ENCODE measurements at regions not wholly inside any gene's neighbourhood (a gene's known extent, or its start where the extent isn't known, plus 50 kb on each side); places are given as distances from the start of the nearest gene placed in this dataset.

- Histone ChIP-seq H3K4me3 (no peak overlapping the region), H3K9me3 (no peaks in the 10 kb centered on the region), H3K4me1 (no peaks in the 10 kb centered on the region), H3K36me3 (no peaks in the 10 kb centered on the region), H3K27ac (no peak overlapping the region), H3K27me3 (no peaks in the 10 kb centered on the region)
- no peak for DNase-seq
- TF ChIP-seq CTCF (IDR thresholded peaks at IDR 0.05) (no peak), POLR2A (IDR thresholded peaks at IDR 0.05) (no peak)
- intact Hi-C loops (cut with DNase I; ENCODE audit: low total_unique reads) = no loop called here
Measured at GRCh38 chr2:34737146-34737545, 1138.0 kb upstream of the FAM98A start.

GRCh38 chr2:34736482-34736881 is 1137.4 kb upstream of the FAM98A start:
- H3K27me3 ChIP-seq = no peaks in the 10 kb centered on the region
- H3K9me3 ChIP-seq = no peaks in the 10 kb centered on the region
- intact Hi-C loops (cut with DNase I; ENCODE audit: low total_unique reads) = no loop called here
- no peaks in the 10 kb centered on the region for H3K4me1 ChIP-seq
- H3K4me3 ChIP-seq = no peak overlapping the region
- no peak overlapping the region for H3K27ac ChIP-seq
- TF ChIP-seq POLR2A (IDR thresholded peaks at IDR 0.05) = no peak
- H3K36me3 ChIP-seq = no peaks in the 10 kb centered on the region
- DNase-seq = no peak

DNA sequence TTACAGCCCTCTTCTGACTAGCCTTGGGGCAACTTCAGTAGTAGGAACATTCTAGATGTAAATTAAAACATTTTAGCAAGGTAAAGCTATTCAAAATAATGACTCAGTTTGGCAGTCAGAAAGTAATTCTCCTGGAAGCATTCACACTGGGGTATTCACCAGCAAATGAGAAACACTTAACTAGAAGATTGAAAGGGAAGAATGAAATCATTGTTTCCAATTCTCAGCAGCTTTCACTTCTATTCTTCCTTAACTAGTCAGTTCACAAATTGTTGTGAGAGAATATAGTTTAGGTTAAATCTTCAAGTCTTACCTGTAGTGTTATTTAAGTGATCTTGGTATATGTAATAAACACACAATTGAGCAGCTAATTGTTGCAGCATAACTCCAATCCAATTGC is 1135.6 kb upstream of the FAM98A start:
- H3K36me3 ChIP-seq = no peaks in the 10 kb centered on the region
- no peak overlapping the region for H3K4me3 ChIP-seq
- no peaks in the 10 kb centered on the region for H3K9me3 ChIP-seq
- intact Hi-C loops (cut with DNase I; ENCODE audit: low total_unique reads) = no loop called here
- TF ChIP-seq POLR2A (IDR thresholded peaks at IDR 0.05) (no peak), CTCF (IDR thresholded peaks at IDR 0.05) (no peak)
- H3K27me3 ChIP-seq = no peaks in the 10 kb centered on the region
- H3K27ac ChIP-seq = no peak overlapping the region
- no peak for DNase-seq
- H3K4me1 ChIP-seq = no peaks in the 10 kb centered on the region

DNA sequence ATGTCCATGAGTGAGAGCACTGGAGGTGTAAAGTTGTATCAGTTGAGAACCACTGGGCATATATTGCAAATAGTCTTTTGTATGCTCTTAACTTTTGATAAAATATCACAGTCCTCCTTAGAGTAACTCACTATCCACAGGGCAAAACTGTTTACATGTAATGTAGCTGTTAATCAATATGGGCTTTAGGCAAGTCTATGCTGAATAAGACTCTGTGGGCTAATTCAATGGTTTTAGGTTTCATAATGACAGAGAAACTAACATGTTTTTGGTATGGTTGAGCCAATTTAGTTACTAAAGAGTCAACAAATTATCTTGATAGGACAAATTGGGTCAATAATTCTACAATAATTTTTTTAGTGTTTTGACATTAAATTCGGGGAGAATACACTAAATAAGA is 1134.9 kb upstream of the FAM98A start:
- Histone ChIP-seq H3K9me3 (no peaks in the 10 kb centered on the region), H3K27me3 (no peaks in the 10 kb centered on the region), H3K27ac (no peak overlapping the region), H3K4me3 (no peak overlapping the region), H3K36me3 (no peaks in the 10 kb centered on the region), H3K4me1 (no peaks in the 10 kb centered on the region)
- intact Hi-C loops (cut with DNase I; ENCODE audit: low total_unique reads) = no loop called here
- DNase-seq = no peak
- TF ChIP-seq CTCF (IDR thresholded peaks at IDR 0.05) = no peak
- no peak for TF ChIP-seq POLR2A (IDR thresholded peaks at IDR 0.05)

- H3K9me3 ChIP-seq = no peaks in the 10 kb centered on the region
- no peaks in the 10 kb centered on the region for H3K4me1 ChIP-seq
- intact Hi-C loops (cut with DNase I; ENCODE audit: low total_unique reads) = no loop called here
- no peak for DNase-seq
- H3K27me3 ChIP-seq = no peaks in the 10 kb centered on the region
- no peak overlapping the region for H3K27ac ChIP-seq
- TF ChIP-seq CTCF (IDR thresholded peaks at IDR 0.05) = no peak
- TF ChIP-seq POLR2A (IDR thresholded peaks at IDR 0.05) = no peak
- no peaks in the 10 kb centered on the region for H3K36me3 ChIP-seq
- no peak overlapping the region for H3K4me3 ChIP-seq
Measured at GRCh38 chr2:34731292-34731691, 1132.2 kb upstream of the FAM98A start.

- no peaks in the 10 kb centered on the region for H3K27me3 ChIP-seq
- no peaks in the 10 kb centered on the region for H3K36me3 ChIP-seq
- no peak for DNase-seq
- no peak overlapping the region for H3K27ac ChIP-seq
- H3K9me3 ChIP-seq = no peaks in the 10 kb centered on the region
- H3K4me3 ChIP-seq = no peak overlapping the region
- no peaks in the 10 kb centered on the region for H3K4me1 ChIP-seq
- no peak for TF ChIP-seq CTCF (IDR thresholded peaks at IDR 0.05)
- TF ChIP-seq POLR2A (IDR thresholded peaks at IDR 0.05) = no peak
- intact Hi-C loops (cut with DNase I; ENCODE audit: low total_unique reads) = no loop called here
Measured at GRCh38 chr2:34729845-34730244, 1130.7 kb upstream of the FAM98A start.

All from uterus (tissue), 3 donors.